Neuronal stem cell (in vitro differentiated cells): ENCODE measurements at regions not wholly inside any gene's neighbourhood (a gene's known extent, or its start where the extent isn't known, plus 50 kb on each side); places are given as distances from the start of the nearest gene placed in this dataset.

ENCODE experiments used
- DNase-seq: peaks from one replicate; pipeline ENCODE4 v3.0.0-alpha.2; 2013; ENCODE audit warnings: low spot score
- H2AFZ ChIP-seq: one replicate; pipeline ENCODE4 v1.6.1; 2013; ENCODE audit warnings: mild to moderate bottlenecking, low read length, inconsistent platforms
- H2AK5ac ChIP-seq: 2 replicates; pipeline ENCODE4 v1.6.1; 2013; ENCODE audit warnings: low read depth, mild to moderate bottlenecking, inconsistent platforms, low read length, moderate library complexity, mixed read lengths
- H2BK120ac ChIP-seq: 2 replicates; pipeline ENCODE4 v1.6.1; 2013; ENCODE audit warnings: low read depth, mild to moderate bottlenecking, inconsistent platforms, low read length, moderate library complexity, mixed read lengths
- H2BK12ac ChIP-seq: one replicate; pipeline ENCODE4 v1.6.1; 2013; ENCODE audit warnings: low read length, inconsistent platforms
- H2BK15ac ChIP-seq: 2 replicates; pipeline ENCODE4 v1.6.1; 2013; ENCODE audit warnings: mild to moderate bottlenecking, low read length, inconsistent platforms, mixed read lengths
- H2BK5ac ChIP-seq: one replicate; pipeline ENCODE4 v1.6.1; 2013; ENCODE audit warnings: inconsistent platforms, mild to moderate bottlenecking, low read length, moderate library complexity
- H3K14ac ChIP-seq: one replicate; pipeline ENCODE4 v1.6.1; 2013; ENCODE audit warnings: low read length, inconsistent platforms
- H3K18ac ChIP-seq: 2 replicates; pipeline ENCODE4 v1.6.1; 2013; ENCODE audit warnings: low read length, inconsistent platforms
- H3K23ac ChIP-seq: 2 replicates; pipeline ENCODE4 v1.6.1; 2013; ENCODE audit warnings: low read depth, mild to moderate bottlenecking, mixed read lengths, low read length, inconsistent platforms; ENCODE audit not compliant: poor library complexity
- H3K27ac ChIP-seq: replicated peaks from 3 replicates; pipeline ENCODE4 v1.5.1; 2013; ENCODE audit warnings: low read length, inconsistent platforms
- H3K27me3 ChIP-seq, 3 experiments: 2 replicates each; pipeline ENCODE4 v1.6.1; 2013; ENCODE audit warnings: low read length in 3 of 3, mild to moderate bottlenecking in 2 of 3, inconsistent platforms in 1 of 3, low read depth in 1 of 3, mixed read lengths in 1 of 3, moderate library complexity in 1 of 3; ENCODE audit not compliant: control insufficient read depth in 3 of 3, insufficient read depth in 3 of 3
- H3K36me3 ChIP-seq, 2 donors: replicated peaks in 1 of 2; 2 replicates each; pipeline ENCODE4 v1.6.1; 2013; ENCODE audit warnings: low read length in 2 of 2; ENCODE audit not compliant: control insufficient read depth in 2 of 2, insufficient read depth in 2 of 2
- H3K4ac ChIP-seq: 2 replicates; pipeline ENCODE4 v1.6.1; 2013; ENCODE audit warnings: inconsistent platforms, mild to moderate bottlenecking, low read length, moderate library complexity
- H3K4me1 ChIP-seq, 2 donors: 1 replicate in 1 of 2; 2 replicates in 1 of 2; pipeline ENCODE4 v1.6.1; 2013; ENCODE audit warnings: low read length in 2 of 2, low read depth in 1 of 2; ENCODE audit not compliant: control insufficient read depth in 2 of 2, insufficient read depth in 1 of 2
- H3K4me2 ChIP-seq: one replicate; pipeline ENCODE4 v1.6.1; 2013; ENCODE audit warnings: mild to moderate bottlenecking, low read length, inconsistent platforms; ENCODE audit not compliant: insufficient read depth, poor library complexity, severe bottlenecking
- H3K4me3 ChIP-seq, 2 donors: 2 replicates each; pipeline ENCODE4 v1.5.1; 2013; ENCODE audit warnings: low read length in 2 of 2, mild to moderate bottlenecking in 2 of 2, inconsistent platforms in 1 of 2, moderate library complexity in 1 of 2
- H3K79me1 ChIP-seq: one replicate; pipeline ENCODE4 v1.6.1; 2013; ENCODE audit warnings: low read depth, mild to moderate bottlenecking, inconsistent platforms, low read length, moderate library complexity
- H3K9ac ChIP-seq: one replicate; pipeline ENCODE4 v1.6.1; 2013; ENCODE audit warnings: mild to moderate bottlenecking, low read depth, low read length, inconsistent platforms; ENCODE audit not compliant: poor library complexity
- H3K9me3 ChIP-seq, 2 donors: replicated peaks in 1 of 2; 2 replicates each; pipeline versions ENCODE3 to v1.6.1; 2013; ENCODE audit warnings: low read length in 2 of 2, mild to moderate bottlenecking in 2 of 2, inconsistent platforms in 1 of 2, low read depth in 1 of 2, mixed read lengths in 1 of 2, moderate library complexity in 1 of 2; ENCODE audit not compliant: control insufficient read depth in 2 of 2, insufficient read depth in 1 of 2
- H4K8ac ChIP-seq: one replicate; pipeline ENCODE4 v1.6.1; 2013; ENCODE audit warnings: low read depth, mild to moderate bottlenecking, inconsistent platforms, low read length, moderate library complexity
- H4K91ac ChIP-seq: one replicate; pipeline ENCODE4 v1.6.1; 2013; ENCODE audit warnings: low read length, low read depth, mild to moderate bottlenecking, inconsistent platforms; ENCODE audit not compliant: poor library complexity
- WGBS, 2 donors: extraction: QIAGEN DNeasy Blood & Tissue Kit; methylation state at CpG; one replicate each; pipeline ENCODE4 v1.1.7; 2013; ENCODE audit warnings: missing lambda C conversion rate in 2 of 2, mixed read lengths in 1 of 2; ENCODE audit not compliant: insufficient read length in 2 of 2, insufficient replicate concordance in 1 of 2; ENCODE audit errors: extremely low coverage in 2 of 2; 5-methylcytosine and 5-hydroxymethylcytosine counted together

DNA sequence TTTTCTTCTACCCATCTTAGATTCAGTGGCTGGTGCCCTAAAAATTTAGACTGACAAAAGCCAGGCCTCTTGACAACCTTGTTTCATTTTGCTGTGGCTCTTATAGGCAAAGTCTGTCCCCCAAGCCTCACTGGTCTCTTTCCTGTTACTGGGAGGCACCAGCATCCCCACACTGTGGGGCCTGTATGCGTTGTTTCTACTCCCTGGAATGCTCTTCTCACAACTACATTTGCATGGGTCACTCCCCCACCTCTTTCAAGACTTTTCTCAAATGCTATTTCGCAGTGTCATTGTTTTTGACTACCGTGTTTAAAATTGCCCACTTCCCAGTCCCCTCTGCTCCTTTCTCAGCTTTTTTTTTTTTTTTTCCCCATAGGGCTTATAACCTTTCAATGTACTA is 108.7 kb upstream of the DGKB start:
- Histone ChIP-seq H2AFZ (no peak overlapping the region), H3K18ac (no peak overlapping the region), H3K36me3 (no peaks in the 10 kb centered on the region), H4K91ac (no peak overlapping the region), H3K79me1 (no peaks in the 10 kb centered on the region), H2BK120ac (no peak overlapping the region), H3K23ac (no peak overlapping the region), H2AK5ac (no peak overlapping the region), H2BK12ac (no peak overlapping the region), H3K14ac (no peak overlapping the region), H2BK5ac (no peak overlapping the region), H3K9ac (no peak overlapping the region), H3K9me3 (no peaks in the 10 kb centered on the region), H3K4me1 (peaks cover 0 to 2% of the 10 kb centered on the region in 2 donors), H4K8ac (no peak overlapping the region), H3K27me3 (peaks cover 0 to 1% (median 0%) of the 10 kb centered on the region in 3 experiments), H3K4ac (no peak overlapping the region), H2BK15ac (no peak overlapping the region), H3K27ac (no peak overlapping the region), H3K4me2 (no peak overlapping the region), H3K4me3 (no peak overlapping the region)
- no CpG with 5 or more reads among the region's 3 CpGs for WGBS, 2 donors
- DNase-seq: no peak

DNA sequence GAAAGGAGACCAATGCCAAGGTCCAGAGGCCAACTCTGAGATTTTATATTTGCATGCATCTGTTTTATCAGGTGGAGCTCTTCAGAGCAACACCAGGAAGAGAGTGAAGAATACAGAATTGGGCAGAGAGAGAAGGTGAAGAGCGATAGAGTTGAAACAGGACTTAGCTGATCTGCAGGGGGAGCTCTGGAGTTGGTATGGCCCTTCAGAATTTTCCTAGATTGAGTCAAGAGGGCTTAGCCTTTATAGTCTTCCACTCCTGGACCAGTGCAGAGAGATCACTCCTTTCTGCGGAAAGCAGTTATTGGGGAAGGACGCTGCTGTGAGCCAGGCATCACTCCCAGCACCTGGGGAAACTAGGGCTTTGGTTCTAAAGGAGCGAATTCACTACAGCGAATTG is 105.0 kb upstream of the DGKB start:
- Histone ChIP-seq H4K91ac (no peak overlapping the region), H2BK120ac (no peak overlapping the region), H2BK15ac (no peak overlapping the region), H3K27me3 (no peaks in the 10 kb centered on the region), H3K4me1 (no peaks in the 10 kb centered on the region), H3K4me3 (no peak overlapping the region), H3K23ac (no peak overlapping the region), H2BK5ac (no peak overlapping the region), H3K9me3 (no peaks in the 10 kb centered on the region), H2AFZ (no peak overlapping the region), H3K14ac (no peak overlapping the region), H3K79me1 (no peaks in the 10 kb centered on the region), H3K4ac (no peak overlapping the region), H3K36me3 (no peaks in the 10 kb centered on the region), H2AK5ac (no peak overlapping the region), H3K27ac (no peak overlapping the region), H2BK12ac (no peak overlapping the region), H3K18ac (no peak overlapping the region), H3K4me2 (no peak overlapping the region), H3K9ac (no peak overlapping the region), H4K8ac (no peak overlapping the region)
- WGBS, 2 donors: no CpG with 5 or more reads among the region's 5 CpGs
- no peak for DNase-seq

DNA sequence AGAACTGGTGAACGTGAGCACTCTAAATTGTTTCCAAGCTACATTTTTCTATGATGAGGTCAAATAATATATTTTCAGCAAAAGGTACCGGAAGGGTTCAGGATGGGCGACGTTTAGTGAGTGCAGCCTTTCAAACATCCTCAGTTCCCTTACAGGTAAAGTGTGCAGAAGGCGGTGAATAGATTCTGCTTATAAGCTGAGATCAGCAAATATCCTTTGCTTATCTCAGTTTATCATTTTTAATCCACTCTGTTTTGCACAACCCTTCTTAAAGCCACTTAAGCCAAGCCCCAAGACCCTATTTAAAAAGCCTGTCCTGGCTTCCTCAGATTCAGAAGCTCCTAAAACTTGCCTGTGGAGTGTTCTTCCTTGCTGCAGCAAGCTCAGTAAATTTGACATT is 103.1 kb upstream of the DGKB start:
- H4K8ac ChIP-seq: no peak overlapping the region
- H2BK15ac ChIP-seq: no peak overlapping the region
- H2AFZ ChIP-seq: no peak overlapping the region
- no peak overlapping the region for H3K4me3 ChIP-seq
- H3K4me2 ChIP-seq: no peak overlapping the region
- H3K27ac ChIP-seq: no peak overlapping the region
- no peaks in the 10 kb centered on the region for H3K9me3 ChIP-seq
- H3K14ac ChIP-seq: no peak overlapping the region
- H3K36me3 ChIP-seq: no peaks in the 10 kb centered on the region
- no CpG with 5 or more reads among the region's 5 CpGs for WGBS, 2 donors
- no peak overlapping the region for H2BK120ac ChIP-seq
- H3K79me1 ChIP-seq: no peaks in the 10 kb centered on the region
- H3K9ac ChIP-seq: no peak overlapping the region
- no peaks in the 10 kb centered on the region for H3K4me1 ChIP-seq
- DNase-seq: no peak
- no peak overlapping the region for H3K18ac ChIP-seq
- H4K91ac ChIP-seq: no peak overlapping the region
- no peaks in the 10 kb centered on the region for H3K27me3 ChIP-seq
- no peak overlapping the region for H3K4ac ChIP-seq
- no peak overlapping the region for H2AK5ac ChIP-seq
- H3K23ac ChIP-seq: no peak overlapping the region
- no peak overlapping the region for H2BK5ac ChIP-seq
- H2BK12ac ChIP-seq: no peak overlapping the region

DNA sequence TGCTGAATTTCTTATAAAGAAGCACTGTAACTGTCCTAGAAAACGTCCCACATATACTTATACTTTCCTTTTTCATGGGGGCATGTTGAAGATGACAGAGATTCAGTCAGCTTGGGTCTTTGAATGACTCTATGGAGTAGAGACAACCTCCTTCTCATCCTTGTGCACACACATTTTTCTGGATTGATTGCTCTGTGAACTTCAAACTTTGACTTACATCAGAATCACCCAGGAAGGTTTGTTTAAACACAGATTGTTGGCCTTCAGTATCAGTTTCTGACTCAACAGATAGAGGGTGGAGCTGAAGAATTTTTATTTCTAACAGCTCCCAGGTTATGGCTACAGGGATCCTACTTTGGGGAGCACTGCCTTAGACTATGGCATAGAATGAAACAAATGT is 97.6 kb upstream of the DGKB start:
- no peak overlapping the region for H3K14ac ChIP-seq
- no peak overlapping the region for H4K8ac ChIP-seq
- H3K23ac ChIP-seq: no peak overlapping the region
- DNase-seq: no peak
- no peak overlapping the region for H2AK5ac ChIP-seq
- H2BK12ac ChIP-seq: no peak overlapping the region
- no peaks in the 10 kb centered on the region for H3K9me3 ChIP-seq
- no peak overlapping the region for H2BK120ac ChIP-seq
- no peak overlapping the region for H3K4ac ChIP-seq
- H2BK5ac ChIP-seq: no peak overlapping the region
- no peaks in the 10 kb centered on the region for H3K27me3 ChIP-seq
- WGBS, 2 donors: no CpG with 5 or more reads among the region's 1 CpG
- H3K4me3 ChIP-seq: no peak overlapping the region
- no peak overlapping the region for H3K4me2 ChIP-seq
- no peaks in the 10 kb centered on the region for H3K36me3 ChIP-seq
- no peak overlapping the region for H3K9ac ChIP-seq
- H2AFZ ChIP-seq: no peak overlapping the region
- no peaks in the 10 kb centered on the region for H3K79me1 ChIP-seq
- H4K91ac ChIP-seq: no peak overlapping the region
- no peak overlapping the region for H3K18ac ChIP-seq
- no peak overlapping the region for H2BK15ac ChIP-seq
- H3K27ac ChIP-seq: no peak overlapping the region
- H3K4me1 ChIP-seq: no peaks in the 10 kb centered on the region
